ENCODE measurements at regions not wholly inside any gene's neighbourhood (a gene's known extent, or its start where the extent isn't known, plus 50 kb on each side); places are given as distances from the start of the nearest gene placed in this dataset.
"Not testable (repeated sequence)": the region's sequence is repeated elsewhere in the genome, so short reads cannot be mapped to it uniquely, and the experiment has no call there.

DNA sequence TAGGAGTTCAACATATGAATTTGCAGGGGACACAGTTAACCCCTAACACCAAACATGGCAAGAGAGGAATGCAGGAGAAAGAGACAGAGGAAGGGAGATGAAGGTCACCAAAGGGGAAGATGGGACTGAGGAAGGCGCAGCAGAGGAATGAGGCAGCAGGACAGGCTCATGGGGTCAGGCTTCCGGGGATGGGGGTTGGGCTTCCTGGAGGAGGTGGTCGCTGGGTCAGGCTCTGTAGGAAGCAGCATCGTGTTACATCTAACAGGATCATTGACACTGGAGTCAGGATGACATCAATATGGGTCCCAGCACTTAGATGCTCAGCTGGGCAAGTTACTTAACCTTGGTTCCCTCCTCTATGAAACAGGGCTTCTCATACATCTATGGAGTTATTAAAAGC is 113.2 kb downstream of the NPTX2 start:
- Mint-ChIP-seq H3K4me1 (ENCODE audit: low read depth) (peaks cover 7% of the 10 kb centered on the region), H3K27me3 (ENCODE audit: low read depth) (peaks cover 9% of the 10 kb centered on the region), H3K27ac (ENCODE audit: unreplicated experiment) (peak overlapping the region; percentile 8), H3K36me3 (ENCODE audit: low read depth) (no peaks in the 10 kb centered on the region), H3K4me3 (ENCODE audit: unreplicated experiment) (no peak overlapping the region), H3K9me3 (ENCODE audit: low read depth) (peaks cover 7% of the 10 kb centered on the region)
- TF ChIP-seq, protein P1, sequence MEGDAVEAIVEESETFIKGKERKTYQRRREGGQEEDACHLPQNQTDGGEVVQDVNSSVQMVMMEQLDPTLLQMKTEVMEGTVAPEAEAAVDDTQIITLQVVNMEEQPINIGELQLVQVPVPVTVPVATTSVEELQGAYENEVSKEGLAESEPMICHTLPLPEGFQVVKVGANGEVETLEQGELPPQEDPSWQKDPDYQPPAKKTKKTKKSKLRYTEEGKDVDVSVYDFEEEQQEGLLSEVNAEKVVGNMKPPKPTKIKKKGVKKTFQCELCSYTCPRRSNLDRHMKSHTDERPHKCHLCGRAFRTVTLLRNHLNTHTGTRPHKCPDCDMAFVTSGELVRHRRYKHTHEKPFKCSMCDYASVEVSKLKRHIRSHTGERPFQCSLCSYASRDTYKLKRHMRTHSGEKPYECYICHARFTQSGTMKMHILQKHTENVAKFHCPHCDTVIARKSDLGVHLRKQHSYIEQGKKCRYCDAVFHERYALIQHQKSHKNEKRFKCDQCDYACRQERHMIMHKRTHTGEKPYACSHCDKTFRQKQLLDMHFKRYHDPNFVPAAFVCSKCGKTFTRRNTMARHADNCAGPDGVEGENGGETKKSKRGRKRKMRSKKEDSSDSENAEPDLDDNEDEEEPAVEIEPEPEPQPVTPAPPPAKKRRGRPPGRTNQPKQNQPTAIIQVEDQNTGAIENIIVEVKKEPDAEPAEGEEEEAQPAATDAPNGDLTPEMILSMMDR (IDR thresholded peaks at IDR 0.05), result no peak
- DNase-seq (ENCODE audit: low spot score), result no peak

DNA sequence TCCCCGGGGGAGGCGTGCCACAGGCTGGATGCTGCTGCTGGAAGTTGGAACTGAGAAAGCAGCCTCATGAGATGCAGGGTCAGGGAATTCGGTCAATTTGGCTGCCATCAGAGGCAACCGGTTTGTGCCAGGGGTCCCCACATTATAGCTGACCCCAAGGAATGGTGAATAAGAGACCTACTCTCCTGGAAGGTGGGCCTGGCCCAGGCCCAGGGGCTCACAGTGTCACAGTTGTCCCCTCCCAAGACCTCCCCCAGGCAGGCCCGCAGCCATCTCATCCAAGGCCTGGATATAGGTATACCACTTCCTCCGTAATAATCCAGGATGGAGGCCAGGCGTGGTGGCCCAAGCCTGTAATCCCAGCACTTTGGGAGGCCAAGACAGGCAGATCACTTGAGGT is 114.6 kb downstream of the NPTX2 start:
- Mint-ChIP-seq H3K4me3 (ENCODE audit: unreplicated experiment) (no peak overlapping the region), H3K4me1 (ENCODE audit: low read depth) (peaks cover 7% of the 10 kb centered on the region), H3K27ac (ENCODE audit: unreplicated experiment) (no peak overlapping the region), H3K9me3 (ENCODE audit: low read depth) (peaks cover 7% of the 10 kb centered on the region), H3K36me3 (ENCODE audit: low read depth) (no peaks in the 10 kb centered on the region), H3K27me3 (ENCODE audit: low read depth) (peaks cover 7% of the 10 kb centered on the region)
- no peak for DNase-seq (ENCODE audit: low spot score)
- TF ChIP-seq, protein P1 (IDR thresholded peaks at IDR 0.05), result no peak

DNA sequence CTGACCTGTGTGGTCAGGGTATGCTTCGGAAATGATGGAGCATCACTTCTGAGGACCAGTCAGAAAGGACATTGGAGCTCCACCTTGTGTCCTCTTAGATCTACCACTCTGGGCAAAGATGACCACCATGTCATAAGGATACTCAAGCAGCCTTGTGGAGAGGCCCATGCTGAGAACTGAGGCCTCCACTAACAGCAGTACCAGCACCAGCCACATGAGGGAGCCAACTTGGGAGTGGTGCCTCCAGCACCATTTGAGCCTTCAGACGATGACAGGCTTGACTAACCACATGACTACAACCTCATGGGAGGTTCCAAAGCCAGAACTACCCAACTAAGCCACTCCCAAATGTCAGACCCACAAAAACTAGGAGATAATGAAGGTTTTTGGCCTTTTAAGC is 116.0 kb downstream of the NPTX2 start:
- no peak for DNase-seq (ENCODE audit: low spot score)
- Mint-ChIP-seq H3K4me1 (ENCODE audit: low read depth) (peaks cover 7% of the 10 kb centered on the region), H3K27ac (ENCODE audit: unreplicated experiment) (no peak overlapping the region), H3K36me3 (ENCODE audit: low read depth) (no peaks in the 10 kb centered on the region), H3K27me3 (ENCODE audit: low read depth) (peaks cover 2% of the 10 kb centered on the region), H3K9me3 (ENCODE audit: low read depth) (peaks cover 7% of the 10 kb centered on the region), H3K4me3 (ENCODE audit: unreplicated experiment) (no peak overlapping the region)
- TF ChIP-seq, protein P1 (IDR thresholded peaks at IDR 0.05), result peak; percentile 70

DNA sequence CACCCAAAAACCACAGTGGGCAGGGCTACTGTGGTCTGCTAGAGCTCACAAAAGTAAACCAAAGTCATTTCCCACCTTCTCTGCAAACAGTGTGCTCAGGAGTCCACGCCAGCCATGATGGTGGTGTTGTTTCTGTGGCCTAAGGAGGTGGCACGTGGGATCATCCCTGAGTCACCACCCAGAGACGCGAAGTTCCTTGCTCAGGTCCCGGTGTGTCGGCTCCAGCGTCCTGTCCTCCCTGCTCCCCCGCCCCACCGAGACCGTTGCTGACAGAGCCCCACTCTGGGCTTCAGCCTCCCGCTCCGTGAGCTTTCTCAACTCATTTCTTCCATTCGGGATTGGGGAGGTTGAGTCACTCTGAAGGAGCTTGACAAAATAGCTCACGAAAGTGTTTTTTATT is 118.7 kb downstream of the NPTX2 start:
- Mint-ChIP-seq H3K9me3 (ENCODE audit: low read depth) (peaks cover 7% of the 10 kb centered on the region), H3K4me1 (ENCODE audit: low read depth) (no peaks in the 10 kb centered on the region), H3K4me3 (ENCODE audit: unreplicated experiment) (no peak overlapping the region), H3K27ac (ENCODE audit: unreplicated experiment) (no peak overlapping the region), H3K27me3 (ENCODE audit: low read depth) (no peaks in the 10 kb centered on the region), H3K36me3 (ENCODE audit: low read depth) (no peaks in the 10 kb centered on the region)
- TF ChIP-seq, protein P1 (IDR thresholded peaks at IDR 0.05), result no peak
- no peak for DNase-seq (ENCODE audit: low spot score)

DNA sequence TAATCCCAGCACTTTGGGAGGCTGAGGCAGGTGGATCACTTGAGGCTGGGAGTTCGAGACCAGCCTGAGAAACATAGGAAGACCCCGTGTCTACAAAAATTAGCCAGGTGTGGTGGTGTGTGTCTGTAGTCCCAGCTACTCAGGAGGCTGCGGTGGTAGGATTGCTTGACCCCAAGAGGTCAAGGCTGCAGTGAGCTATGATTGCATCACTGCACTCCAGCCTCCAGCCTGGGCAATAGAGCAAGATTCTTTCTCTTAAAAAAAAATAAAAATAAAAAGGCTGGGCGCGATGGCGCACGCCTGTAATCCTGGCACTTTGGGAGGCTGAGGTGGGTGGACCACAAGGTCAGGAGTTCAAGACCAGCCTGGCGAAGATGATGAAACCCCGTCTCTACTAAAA is 119.4 kb downstream of the NPTX2 start:
- H3K36me3 Mint-ChIP-seq (ENCODE audit: low read depth); H3K4me3 Mint-ChIP-seq (ENCODE audit: unreplicated experiment); DNase-seq (ENCODE audit: low spot score); H3K27me3 Mint-ChIP-seq (ENCODE audit: low read depth); H3K4me1 Mint-ChIP-seq (ENCODE audit: low read depth); H3K27ac Mint-ChIP-seq (ENCODE audit: unreplicated experiment); H3K9me3 Mint-ChIP-seq (ENCODE audit: low read depth): not testable (repeated sequence)

GRCh38 chr7:98737176-98737575 is 120.1 kb downstream of the NPTX2 start:
- Mint-ChIP-seq H3K27me3 (ENCODE audit: low read depth) (peaks cover 3% of the 10 kb centered on the region), H3K27ac (ENCODE audit: unreplicated experiment) (no peak overlapping the region), H3K9me3 (ENCODE audit: low read depth) (peaks cover 7% of the 10 kb centered on the region), H3K36me3 (ENCODE audit: low read depth) (no peaks in the 10 kb centered on the region), H3K4me1 (ENCODE audit: low read depth) (no peaks in the 10 kb centered on the region), H3K4me3 (ENCODE audit: unreplicated experiment) (no peak overlapping the region)
- TF ChIP-seq, protein P1 (IDR thresholded peaks at IDR 0.05), result no peak
- DNase-seq (ENCODE audit: low spot score), result no peak
